Right lobe of liver (tissue), 4 donors: ENCODE measurements at regions not wholly inside any gene's neighbourhood (a gene's known extent, or its start where the extent isn't known, plus 50 kb on each side); places are given as distances from the start of the nearest gene placed in this dataset.

ENCODE experiments used
- CTCF ChIP-seq, 4 donors: fragments of 200-600 bp in 3 of 4; fragments of 450-650 bp in 1 of 4; IDR thresholded peaks; one replicate each; pipeline versions ENCODE4 v1.5.1 to v1.8.0; 2016 to 2022; ENCODE audit warnings: antibody characterized with exemption in 4 of 4, mild to moderate bottlenecking in 2 of 4
- POLR2A ChIP-seq: fragments of 450-650 bp; IDR thresholded peaks from one replicate; pipeline ENCODE4 v1.6.1; 2017; ENCODE audit warnings: antibody characterized with exemption, mild to moderate bottlenecking
- donor health status: DM: no; HTN: no; CAD: no.
- donor health status: DM: no; HTN: no; CAD: no.
- donor health status: DM: no; HTN: yes; CAD: no.

- no peak for TF ChIP-seq POLR2A
- TF ChIP-seq CTCF (IDR thresholded peaks at IDR 0.05), result no peak
Measured at GRCh38 chr21:8993943-8994639, 1527.3 kb upstream of the TPTE start.
